Activated CD4-positive, alpha-beta T cell treated with anti-CD3 and anti-CD28 coated beads, Interleukin-2, amount 50 U/mL, for 16 hours (primary cell): ENCODE measurements at regions not wholly inside any gene's neighbourhood (a gene's known extent, or its start where the extent isn't known, plus 50 kb on each side); places are given as distances from the start of the nearest gene placed in this dataset.

ENCODE experiments used
- DNase-seq: peaks from one replicate; pipeline ENCODE4 v3.0.0-alpha.2; 2020

GRCh38 chr9:79170643-79171042 lies 401.1 kb upstream of the TLE4 start:
- no peak for DNase-seq

DNA sequence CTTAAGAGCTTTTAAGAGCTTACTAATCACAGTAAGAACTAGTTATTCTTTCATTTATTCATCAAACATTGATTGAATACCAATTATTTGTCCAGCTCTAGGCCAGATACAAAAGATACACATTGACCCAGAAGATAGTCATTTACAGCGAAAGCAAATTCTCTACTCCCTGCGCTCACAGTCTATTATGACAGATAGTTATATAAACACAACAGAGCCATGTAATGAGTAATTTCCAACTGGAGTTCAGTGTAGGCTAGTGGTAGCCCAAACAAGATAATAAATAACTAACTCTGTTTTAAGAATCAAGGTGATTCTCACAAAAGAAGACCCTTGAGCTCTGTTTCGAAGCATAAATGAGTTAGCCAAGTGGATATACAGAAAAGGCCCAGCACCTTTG lies 397.8 kb upstream of the TLE4 start:
- DNase-seq = no peak

DNA sequence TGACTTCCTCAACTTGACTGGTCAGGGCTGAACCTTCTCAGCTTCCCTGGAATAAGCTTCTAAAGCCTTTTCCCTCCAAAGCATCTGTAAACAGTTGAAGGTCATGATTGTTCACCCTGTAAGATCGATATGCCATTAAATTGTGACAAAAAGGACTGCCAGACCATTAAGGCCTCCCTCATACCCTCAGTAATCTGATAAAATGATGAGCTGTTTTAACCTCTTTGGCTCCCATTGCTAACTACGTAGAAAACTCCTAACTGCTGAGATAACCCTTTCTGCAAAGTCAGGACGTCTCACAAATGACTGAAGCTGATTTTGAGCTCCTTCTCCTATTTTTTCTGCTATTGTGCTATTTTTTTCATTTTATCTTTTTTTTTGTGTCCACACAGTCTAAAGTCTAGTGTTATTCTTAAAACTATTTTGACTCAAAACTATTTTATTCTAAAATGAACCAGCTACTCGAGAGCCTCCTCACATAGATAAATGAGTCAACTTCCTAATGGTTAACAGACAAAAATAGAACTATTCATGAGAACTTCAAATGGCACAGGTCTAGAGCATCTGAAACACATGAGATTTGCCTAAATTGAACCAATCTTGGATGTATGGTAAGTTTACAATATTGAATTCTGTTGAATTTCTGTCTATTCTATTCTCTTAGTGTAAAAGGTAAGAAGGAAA lies 395.6 kb upstream of the TLE4 start:
- DNase-seq = no peak

- no peak for DNase-seq
These were observed 386.9 kb upstream of the TLE4 start for GRCh38 chr9:79184831-79185230.

GRCh38 chr9:79185866-79186265 lies 385.9 kb upstream of the TLE4 start:
- no peak for DNase-seq

DNA sequence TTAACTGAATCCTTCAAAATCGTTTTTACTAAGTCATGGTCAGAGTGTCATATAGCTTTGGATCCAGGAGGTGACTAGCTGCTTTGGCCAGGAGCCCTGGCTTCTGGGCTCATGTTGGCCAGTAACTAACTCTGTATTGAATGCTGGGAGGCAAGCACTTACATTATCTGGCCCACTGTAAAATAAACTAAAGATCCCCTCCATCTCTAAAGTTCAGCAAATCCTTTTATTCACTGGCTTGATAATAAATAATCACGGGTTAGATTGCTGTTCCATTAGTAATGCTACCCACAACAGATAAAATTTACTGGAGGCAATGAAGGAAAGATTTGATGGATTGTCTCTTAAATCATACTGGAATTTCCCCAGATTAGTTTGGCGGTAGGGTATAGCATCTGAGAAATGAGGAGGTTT lies 382.2 kb upstream of the TLE4 start:
- DNase-seq = no peak

- DNase-seq = no peak
These were observed 378.8 kb upstream of the TLE4 start for GRCh38 chr9:79193001-79193400.

- no peak for DNase-seq
These were observed 378.1 kb upstream of the TLE4 start for GRCh38 chr9:79193501-79194223.

GRCh38 chr9:79195879-79196278 lies 375.9 kb upstream of the TLE4 start:
- no peak for DNase-seq

GRCh38 chr9:79196606-79197005 lies 375.2 kb upstream of the TLE4 start:
- no peak for DNase-seq

GRCh38 chr9:79200336-79200735 lies 371.4 kb upstream of the TLE4 start:
- DNase-seq = no peak

DNA sequence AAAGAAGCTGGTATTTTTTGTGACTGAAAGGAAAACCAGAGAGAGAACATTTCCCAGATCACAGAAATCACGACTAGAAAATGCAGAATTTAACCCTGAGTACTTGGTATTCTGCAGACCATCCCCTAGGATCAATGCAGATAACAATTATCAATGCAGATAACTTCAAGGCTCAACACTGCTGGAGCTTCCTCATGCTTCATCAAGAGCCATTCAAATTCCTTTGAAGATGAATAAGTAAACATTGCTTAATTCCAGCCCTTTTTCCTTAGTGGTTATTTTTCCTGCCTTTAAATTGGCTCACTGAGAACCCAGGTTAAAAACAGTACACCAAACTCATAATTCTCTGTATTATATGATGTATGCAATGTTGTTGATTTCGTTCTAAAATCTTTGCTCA lies 370.1 kb upstream of the TLE4 start:
- DNase-seq = no peak

GRCh38 chr9:79208791-79209396 lies 362.9 kb upstream of the TLE4 start:
- DNase-seq = no peak

GRCh38 chr9:79210541-79211243 lies 361.1 kb upstream of the TLE4 start:
- no peak for DNase-seq

DNA sequence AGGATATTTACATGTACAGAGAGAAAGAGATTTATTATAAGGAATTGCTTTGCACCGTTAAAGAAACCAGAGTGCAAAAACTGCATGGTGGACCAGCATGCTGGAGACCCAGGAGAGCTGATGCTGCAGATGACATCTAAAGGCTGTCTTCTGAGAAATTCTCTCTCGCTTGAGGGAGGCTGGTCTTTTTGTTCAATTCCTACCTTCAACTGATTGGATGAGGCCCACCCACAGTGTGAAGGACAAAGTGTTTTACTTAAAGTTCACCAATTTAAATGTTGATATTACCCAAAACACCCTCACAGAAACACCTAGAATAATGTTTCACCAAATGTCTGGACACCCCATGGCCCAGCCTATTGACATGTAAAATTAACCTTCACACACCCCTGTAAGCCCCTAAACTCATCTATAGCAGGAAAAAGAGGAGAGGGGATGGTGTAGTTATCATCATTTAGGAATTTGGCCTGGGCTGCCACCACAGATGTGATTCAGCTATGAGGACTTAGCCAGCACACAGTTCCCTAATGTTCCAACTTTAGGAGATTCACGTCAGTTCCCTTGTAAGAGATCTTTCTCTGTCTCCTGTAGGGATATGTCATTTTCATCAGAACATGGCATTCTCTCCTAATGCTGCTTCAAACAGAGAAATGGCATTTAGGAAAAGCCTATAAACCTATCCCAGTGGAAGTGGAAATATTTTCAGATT lies 358.2 kb upstream of the TLE4 start:
- no peak for DNase-seq

DNA sequence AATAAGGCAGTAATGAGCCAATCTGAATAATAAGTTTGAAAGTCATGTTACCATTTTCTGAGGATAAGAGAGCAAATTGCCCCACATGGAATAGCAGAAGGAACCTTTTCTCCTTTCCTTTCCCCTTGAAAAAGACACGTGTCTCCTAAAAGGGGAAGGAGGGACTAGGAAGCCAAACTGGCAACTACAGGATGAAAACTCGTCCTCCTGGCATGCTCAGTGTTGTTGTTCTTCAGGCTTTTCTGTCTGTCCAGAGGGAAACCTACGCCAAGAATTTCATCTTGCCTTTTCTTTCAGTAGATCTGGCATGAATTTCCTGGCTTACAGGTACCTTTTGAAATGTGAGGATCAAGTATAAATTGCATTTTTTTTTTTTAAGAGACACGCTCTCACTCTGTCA lies 355.9 kb upstream of the TLE4 start:
- no peak for DNase-seq

DNA sequence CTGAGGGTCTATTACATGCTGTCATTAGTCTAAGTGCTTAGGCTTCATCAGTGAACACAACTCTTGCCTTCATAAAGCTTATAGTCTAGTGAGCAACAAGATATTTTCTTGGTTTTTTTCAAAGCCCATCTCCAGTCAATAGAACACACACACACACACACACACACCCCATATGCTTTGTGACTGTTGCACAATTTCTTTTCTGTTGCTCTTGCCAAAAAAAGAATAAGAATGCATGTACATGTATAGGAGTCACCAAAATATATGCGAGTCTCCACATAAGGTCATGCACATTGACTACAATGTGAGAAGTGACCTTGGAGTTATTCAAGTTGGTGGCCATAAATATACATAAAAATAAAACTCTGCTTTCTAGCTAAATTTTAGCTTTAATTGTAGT lies 351.5 kb upstream of the TLE4 start:
- DNase-seq = no peak

DNA sequence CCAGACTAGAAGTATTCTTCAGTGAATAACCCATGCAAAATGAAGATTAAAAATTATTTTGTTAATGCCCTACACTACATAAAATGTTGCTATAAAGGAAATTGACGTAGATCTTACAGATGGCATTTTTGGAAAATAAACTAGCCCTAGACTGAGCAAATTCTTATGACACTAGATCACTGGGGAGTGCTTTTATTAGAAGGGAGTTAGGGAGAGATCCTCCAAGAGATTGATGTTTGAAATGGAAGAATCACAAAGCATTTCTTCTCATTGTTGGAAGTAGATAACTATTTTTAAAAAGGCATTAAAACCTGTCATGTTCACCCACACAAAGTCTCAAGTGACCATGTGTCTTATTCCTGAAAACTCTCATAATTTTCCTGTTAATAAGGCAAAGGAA lies 351.1 kb upstream of the TLE4 start:
- DNase-seq = no peak

GRCh38 chr9:79221084-79221483 lies 350.7 kb upstream of the TLE4 start:
- no peak for DNase-seq

- DNase-seq = no peak
These were observed 349.3 kb upstream of the TLE4 start for GRCh38 chr9:79222483-79222882.

GRCh38 chr9:79224672-79225433 lies 346.9 kb upstream of the TLE4 start:
- DNase-seq = no peak

GRCh38 chr9:79233542-79233941 lies 338.2 kb upstream of the TLE4 start:
- DNase-seq = peak; percentile 8
